Activated gamma-delta T cell treated with Interleukin-2 at 50 U/mL for 16 hours (primary cell): ENCODE measurements at regions not wholly inside any gene's neighbourhood (a gene's known extent, or its start where the extent isn't known, plus 50 kb on each side); places are given as distances from the start of the nearest gene placed in this dataset.
"Not testable (repeated sequence)": the region's sequence is repeated elsewhere in the genome, so short reads cannot be mapped to it uniquely, and the experiment has no call there.

Experiments
- DNase-seq: peaks from one replicate; pipeline ENCODE4 v3.0.0-alpha.2; 2020

DNA sequence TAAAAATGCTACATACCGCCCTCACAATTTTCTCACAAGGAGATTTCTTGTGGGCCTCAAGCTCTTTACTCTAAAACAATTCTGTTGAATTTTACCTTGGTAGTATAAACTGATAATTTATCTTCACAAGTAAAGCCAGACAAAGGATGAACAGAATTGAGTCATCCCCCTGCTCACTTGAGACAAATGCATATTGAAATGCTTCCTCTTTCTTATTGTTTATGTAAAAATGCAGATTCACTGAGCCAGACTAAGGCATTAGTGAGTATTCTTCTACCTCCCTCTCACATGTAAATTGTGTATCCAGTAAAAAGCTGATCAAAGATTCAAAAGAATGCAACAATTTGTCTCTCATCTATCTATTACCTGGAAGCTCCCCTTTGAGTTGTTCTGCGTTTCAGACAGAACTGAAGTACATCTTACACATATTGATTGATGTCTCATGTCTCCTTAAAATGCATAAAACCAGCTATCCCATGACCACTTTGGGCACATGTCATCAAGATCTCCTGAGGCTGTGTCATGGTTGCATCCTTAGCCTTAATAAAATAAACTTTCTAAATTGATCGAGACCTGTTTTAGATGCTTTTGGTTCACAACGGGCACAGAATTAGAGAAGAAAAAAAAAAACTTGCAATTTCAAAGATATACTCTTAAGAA lies 743.1 kb upstream of the B3GALT2 start:
- no peak for DNase-seq

DNA sequence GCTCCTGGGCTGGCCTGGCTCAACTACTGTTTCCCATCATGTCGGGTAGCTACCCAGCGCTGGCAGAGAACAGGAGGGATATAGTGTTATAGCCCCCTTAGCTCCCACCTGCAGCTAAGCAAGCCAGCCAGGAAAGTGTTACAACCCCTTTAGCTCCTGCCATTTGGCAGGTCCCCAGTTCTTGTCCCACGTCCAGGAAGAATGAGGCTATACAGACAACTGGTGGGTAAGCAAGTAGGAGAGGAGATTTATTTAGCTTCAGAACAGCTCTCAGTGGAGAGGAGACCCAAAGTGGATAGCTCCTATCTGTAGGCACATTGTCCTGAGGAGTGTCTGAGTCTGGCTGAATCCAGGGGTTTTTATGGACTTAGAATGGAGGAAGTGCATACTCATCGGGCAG lies 741.1 kb upstream of the B3GALT2 start:
- no peak for DNase-seq

DNA sequence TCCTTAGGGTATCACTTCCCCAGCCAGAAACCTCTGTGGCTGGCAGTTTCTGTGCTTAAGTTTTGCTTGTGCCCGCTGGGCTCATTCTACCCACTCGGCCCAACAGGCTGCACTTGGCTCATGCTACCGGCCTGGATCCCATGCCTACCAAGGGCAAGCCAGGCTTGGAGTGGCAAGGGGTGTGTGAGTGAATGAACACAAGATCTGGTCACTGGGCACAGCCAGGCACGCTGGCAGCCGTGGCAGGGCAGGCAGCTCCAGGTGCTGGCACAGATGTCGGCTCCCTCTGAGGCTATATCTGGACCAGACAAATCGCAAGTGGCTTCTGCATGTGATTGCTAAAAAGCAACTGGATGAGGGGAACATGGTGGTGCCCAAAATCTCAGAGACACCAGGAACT lies 740.5 kb upstream of the B3GALT2 start:
- no peak for DNase-seq

DNA sequence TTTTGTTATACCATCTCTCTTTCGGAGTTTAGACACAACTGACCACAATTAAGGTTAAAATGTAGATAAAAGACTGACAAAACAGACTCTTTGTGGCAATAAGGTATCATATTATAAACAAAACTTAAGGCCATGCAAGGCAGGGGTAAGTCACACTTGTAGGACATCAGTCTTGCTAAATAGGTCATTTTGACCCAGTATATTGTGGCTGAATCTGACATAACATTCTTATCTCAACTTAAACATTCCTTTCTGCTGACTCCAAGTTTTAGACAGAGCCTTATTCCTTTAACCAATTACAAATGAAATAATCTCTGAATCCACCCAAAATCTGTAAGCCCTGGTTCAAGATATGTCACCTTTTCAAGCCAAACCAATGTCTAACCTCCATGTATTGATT lies 733.4 kb upstream of the B3GALT2 start:
- no peak for DNase-seq

DNA sequence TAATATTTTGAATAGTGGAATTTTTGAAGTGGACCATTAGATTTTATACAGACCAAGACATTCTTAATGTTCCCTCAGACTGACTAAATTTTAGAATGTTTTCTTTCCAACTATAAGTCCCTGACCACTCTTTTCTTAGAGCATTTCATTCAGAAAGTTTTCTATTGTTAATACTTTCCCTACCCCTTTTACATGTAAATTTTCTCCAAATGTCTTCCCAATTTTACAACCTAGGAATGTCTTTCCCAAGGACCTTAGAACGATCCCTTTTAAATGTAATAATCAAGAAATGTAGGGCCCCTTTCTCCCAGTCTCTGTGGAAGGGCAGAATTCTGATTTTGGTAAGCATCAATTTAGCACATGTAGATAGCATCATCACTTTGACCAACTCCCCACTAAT lies 730.0 kb upstream of the B3GALT2 start:
- DNase-seq = no peak

DNA sequence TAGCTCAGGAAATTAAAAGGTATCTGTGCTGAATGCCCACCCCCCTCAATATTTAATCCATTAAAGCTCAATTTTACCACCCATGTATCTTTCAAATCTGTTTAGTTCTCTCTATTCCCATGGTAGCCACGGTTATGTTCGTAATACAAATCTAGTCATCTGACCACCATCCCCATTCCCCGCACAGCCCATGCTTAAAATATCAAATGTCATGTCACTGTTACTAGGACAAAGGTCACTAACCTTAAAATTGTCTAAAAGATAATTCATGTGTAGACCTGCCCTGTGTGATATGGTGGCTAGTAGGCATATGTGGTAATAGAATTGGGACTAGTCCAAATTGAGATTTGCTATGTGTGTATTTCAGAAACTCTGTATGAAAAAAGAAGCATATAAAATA lies 728.5 kb upstream of the B3GALT2 start:
- no peak for DNase-seq

DNA sequence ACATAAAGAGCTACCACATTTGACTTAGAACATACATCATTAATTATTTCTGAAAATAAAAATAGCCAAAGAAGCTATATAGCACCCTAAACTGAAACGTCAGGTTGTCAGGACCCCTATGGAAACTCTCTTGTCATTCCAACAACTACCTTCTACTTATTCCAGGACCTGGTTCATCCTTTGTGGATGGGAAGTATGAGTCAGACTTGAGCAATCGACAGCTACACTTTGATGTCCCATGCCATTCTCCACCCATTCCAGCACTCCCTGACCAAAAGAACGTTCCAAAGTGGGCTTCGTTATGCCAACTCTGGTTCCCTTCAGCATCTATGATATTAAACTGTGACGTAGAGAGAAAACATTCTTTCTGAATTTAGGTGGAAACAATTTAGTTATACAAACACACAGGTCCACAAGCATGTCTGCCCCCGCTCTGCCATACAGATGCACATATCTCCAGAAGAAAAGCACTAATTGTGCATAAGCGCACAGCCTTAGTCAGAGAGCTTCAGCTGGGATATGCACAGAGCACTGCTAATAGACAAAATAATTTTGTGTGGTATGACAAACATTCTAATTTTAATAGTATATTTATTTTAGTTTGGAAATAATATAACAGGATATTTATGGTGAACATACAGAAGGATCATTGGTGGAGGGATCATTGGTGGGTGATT lies 723.1 kb upstream of the B3GALT2 start:
- DNase-seq = no peak

DNA sequence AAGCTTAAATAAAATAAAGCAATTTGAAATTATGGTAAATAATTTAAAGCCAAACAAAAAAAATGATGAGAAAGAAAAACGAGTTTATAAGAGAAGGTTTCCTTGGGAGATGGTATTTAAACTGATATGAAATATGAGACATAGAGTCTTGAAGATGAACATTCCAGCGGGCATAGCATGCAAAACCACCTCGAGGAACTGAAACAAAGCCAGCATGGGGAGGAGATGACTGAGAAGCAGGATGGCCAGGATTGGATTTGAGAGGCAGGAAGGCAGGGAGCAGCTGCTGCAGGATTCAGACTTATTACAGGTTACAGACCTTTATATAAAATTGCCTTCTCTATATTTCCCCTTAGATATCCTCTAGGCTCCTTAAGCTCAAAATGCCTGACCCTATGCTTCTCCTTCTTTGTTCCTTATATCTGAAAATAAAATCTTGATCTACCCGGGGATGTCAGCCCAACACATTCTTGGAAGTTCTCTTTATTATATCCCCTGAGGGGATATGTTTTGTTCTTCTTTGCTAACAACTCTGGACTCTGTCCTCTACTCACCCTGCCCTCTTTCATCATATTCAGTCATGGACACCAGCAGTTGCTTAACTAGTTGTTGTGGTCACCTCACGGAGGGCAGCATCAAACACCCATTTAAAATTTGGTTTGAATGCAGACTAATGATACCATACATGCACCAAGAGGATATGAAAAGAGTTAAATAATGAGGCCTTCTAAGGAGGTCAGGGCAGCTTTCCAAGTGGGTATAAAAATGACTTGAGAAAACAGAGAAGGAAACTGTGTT lies 719.1 kb upstream of the B3GALT2 start:
- no peak for DNase-seq

DNA sequence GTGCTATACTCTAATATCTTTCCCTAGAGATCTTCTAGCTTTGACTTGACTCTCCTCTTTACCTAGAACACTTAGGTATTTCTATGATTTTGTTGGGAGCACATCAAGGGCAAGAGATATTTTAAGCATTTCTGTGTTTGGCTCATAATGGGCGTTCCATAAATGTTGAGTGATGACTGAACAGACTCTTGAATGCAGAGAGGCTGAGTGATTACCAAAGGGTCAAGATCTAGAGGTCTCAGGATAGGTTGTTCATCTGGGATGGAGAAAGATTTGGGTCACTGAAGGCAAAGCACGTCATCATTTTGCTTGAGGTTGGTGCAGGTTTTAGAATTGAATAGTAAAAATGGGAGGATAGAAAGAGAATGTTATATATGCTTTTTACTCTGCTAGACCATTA lies 705.4 kb upstream of the B3GALT2 start:
- DNase-seq = no peak

DNA sequence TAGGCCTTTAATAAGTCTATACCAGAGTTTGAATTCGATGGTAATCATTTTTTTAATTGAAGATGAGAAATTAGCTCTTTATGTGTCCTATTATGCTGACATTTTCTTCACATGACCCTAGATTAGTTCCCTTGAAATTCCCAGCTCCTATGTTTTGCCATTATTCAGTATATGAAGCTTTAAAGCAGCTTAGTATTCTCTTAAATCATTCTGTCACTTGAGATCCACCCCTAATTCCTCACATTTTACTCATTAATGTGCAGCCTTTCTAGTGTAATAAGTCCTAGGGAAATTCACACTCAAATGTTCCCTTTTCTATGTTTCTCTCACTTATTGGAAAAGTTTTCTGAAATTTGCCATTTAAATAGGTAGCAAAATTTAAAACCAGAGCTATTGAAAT lies 704.5 kb upstream of the B3GALT2 start:
- no peak for DNase-seq

DNA sequence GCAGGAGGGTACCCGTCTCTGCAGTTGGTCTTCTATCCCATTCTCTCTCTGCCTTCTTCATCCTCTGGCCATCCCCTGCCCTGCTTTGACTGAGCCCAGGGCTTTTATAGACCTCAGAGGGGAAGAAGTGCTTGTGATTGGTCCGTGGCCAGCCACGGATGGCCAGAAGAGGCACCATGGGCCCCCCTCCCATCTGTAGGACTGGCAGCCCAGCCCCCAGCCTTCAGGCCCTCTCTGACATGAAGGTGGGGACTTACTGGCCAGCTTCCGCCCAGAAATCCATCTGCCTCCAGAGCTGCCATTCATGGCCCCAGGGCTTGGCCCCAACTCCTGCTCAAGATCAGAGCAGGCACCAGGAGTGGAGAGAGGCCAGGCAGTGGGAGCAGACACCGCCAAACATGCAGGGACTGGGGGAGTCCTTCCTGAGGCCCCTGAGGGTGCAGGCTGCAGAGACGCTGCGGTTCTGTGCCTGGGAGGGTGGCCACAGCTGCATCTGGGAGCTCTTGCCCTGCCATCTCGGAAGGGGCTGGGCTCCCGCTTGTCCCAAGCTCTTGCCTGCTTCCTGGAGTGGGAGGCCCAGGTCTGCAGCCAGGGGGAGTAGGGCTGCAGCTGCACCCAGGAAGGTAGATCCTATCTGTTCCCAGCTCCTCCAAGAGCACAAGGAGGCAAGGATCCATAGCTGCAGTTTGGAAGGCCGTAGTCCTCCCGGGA lies 698.6 kb upstream of the B3GALT2 start:
- no peak for DNase-seq

DNA sequence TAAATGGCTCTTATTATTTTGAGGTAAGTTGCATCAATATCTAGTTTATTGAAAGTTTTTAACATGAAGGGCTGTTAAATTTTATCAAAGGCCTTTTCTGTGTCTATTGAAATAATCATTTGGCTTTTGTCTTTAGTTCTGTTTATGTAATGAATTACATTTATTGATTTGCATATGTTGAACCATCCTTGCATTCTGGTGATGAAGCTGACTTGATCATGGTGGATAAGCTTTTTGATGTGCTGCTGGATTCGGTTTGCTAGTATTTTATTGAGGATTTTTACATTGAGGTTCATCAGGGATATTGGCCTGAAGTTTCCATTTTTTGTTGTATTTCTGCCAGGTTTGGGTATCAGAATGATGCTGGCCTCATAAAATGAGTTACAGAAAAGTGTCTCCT lies 691.5 kb upstream of the B3GALT2 start:
- DNase-seq = not testable (repeated sequence)

DNA sequence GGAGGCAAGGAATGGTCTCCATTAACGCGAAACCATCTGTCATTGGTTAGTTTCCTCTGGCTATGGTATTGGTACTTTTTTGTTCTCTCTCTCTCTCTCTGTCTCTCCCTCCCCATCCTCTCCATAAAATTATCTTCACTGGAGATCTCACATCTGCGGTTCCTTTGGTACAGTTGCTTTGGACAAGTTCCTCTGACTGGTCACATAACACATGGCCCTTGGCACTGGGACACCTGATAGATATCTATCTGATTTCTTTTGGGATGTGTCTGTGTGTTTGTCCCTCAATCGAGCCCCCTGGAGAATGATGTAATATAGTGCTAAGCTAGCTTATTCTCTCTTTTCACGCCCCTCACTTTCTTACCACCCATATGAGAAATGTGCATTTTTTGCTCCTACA lies 682.0 kb upstream of the B3GALT2 start:
- DNase-seq = no peak

DNA sequence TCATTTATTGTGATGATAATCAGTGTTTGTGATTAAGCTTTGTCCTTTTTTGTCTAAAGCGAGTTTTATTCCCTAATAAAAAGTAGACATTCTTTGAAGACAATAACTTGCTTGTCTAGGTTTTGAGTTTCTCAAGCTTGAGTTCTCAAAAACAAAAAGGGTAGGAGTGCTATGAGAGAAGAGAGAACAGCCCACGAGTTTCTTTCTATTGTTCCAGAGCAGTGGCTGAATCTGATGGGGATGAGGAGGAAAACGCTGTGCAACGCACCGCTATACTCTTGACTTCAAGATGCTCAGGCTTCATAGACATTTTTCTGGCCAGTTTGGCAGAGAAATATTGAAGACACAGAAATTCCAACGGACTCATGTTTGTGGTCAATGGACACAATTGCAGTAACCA lies 669.8 kb upstream of the B3GALT2 start:
- no peak for DNase-seq

DNA sequence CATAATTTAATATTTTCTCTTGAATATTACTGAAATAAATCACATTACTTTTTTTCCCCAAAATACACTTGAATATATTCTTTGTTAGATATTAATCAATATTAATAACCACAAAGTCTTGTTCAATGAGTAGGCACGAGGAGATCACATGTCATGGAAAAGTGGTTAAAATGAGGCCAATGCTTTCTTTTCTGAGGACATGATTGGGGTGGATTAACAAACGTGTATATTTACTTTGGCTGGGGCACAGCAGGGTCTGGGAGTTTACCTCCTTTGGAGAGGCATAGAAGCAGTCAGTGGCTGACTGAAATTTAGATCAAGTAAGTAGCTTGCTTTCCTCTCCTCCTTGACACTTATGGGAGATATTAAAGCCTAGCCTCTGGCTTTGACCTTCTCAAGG lies 664.3 kb upstream of the B3GALT2 start:
- DNase-seq = no peak

DNA sequence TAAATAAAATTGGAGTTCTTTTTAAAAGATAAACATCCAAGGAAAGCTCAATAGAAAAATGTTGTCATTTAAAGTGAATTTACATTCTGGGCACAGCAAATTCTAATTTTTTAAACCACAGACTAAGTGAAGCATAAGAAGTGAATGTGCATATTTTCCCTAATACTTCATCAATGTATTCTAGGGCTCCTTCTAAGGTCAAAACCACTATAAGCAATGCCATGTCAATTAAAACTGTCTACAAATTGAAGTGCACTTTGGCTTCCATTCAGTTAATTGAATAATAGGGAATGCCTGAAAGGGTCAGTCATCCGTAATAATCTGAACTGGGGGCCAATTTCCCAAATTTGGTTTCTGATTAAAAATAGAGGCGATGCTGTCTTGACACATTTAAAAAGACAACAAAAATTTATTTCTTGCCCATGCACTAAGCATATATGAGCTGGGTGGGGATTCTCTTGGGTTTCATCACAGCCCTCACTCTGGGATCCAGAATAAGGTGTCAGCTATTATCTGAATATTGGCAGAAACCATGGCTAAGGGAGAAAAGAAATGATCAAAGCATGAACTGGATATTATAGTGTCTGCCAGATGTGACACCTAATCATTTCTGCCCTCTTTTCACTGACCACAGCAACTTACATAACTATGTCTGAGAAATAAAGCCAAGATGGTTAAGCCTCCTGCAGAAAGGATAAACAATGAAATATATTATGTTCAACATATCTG lies 660.6 kb upstream of the B3GALT2 start:
- DNase-seq = no peak

DNA sequence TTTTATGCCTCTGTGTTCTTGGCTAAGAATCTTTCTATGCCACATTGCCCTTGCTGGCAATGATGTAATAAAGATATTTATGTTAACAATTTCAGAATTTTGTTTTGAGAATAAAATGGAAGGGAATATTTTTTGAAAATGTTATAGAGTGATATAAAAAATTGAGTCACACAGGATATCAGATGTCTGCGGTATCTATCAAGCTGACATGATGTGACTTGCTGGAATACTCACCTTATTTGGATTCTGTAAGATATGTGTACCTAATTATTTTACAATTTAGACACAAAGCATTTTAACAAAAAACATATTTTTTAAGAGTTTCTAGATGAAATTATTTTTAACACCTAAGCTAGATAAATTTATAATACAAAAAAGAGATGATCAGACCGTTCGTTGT lies 660.0 kb upstream of the B3GALT2 start:
- DNase-seq = no peak

DNA sequence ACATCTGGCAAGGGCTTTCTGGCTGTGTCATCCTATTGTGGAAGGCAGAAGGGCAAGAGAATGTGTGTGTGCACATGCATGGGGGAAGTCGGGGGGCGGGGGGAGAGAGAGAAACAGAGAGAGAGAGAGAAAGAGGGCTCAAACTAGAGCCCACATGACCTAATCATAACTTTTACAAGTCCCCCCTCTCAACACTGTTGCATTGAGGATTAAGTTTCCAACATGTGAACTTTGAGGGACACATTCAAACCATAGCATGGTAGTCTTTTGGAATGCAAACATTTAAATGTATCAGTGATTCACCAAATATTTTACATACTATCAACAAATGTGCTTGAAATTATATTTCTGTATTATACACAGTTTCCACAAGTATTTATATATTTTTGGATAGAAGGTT lies 655.4 kb upstream of the B3GALT2 start:
- DNase-seq = no peak

DNA sequence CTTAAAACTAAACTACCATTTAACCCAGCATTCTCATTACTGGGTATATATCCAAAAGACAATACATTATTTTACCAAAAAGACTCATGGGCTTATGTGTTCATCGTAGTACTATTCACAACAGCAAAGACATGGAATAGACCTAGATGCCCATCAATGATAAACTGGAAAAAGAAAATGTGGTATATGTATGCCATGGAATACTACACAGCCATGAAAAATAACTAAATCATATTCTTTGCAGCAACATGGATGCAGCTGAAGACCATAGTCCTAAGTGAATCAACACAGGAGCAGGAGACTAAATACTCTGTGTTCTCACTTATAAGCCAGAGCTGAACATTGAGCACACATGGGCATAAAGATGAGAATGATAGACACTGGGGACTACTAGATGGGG lies 645.1 kb upstream of the B3GALT2 start:
- no peak for DNase-seq

DNA sequence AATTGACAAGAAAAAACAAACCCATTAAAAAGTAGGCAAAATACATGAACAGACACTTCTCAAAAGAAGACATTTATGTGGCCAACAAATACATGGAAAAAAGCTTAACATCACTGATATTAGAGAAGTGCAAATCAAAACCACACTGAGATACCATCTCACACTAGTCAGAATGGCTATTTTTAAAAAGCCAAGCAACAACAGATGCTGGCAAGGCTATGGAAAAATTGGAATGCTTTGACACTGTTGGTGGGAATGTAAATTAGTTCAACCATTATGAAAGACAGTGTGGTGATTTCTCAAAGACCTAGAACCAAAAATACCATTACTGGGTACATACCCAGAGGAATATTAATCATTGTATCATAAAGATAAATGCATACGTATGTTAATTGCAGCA lies 641.1 kb upstream of the B3GALT2 start:
- no peak for DNase-seq

DNA sequence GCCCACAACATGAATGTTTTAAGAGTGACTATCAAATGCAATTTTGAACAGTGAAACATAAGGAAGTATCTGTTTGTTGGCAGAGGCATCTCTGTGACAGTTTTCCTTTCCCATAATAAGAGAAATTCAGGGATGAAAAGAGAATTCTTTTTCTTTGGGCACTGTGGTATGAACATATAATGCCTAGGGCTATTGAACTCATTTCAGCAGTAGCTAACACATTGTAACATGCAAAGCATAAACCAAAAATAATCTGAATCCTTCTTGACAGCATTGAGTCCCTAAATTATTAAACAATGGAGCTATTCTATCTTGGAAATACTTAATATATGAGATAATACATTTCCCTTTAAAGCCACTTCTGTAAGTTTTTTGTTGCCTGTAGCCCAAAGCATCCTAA lies 633.0 kb upstream of the B3GALT2 start:
- no peak for DNase-seq

DNA sequence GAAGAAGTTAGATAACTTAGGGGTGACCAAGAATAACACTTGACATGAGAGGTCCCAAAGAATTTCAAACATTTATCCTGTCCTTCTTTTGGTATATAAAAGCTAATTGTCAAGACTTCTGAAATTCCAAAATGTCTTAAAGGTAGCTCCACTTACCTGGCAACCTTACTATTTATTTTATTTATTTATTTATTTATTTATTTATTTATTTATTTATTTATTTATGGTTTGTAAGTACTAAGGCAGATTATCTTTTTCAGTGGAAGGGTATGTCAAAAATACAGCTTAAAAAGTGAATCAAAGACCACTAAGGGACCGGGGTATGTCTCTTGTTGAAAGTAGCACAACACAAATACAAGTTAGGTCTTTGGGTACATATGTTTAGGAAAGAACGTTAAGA lies 620.8 kb upstream of the B3GALT2 start:
- no peak for DNase-seq
